Naive B cell (primary cell): ENCODE measurements at regions not wholly inside any gene's neighbourhood (a gene's known extent, or its start where the extent isn't known, plus 50 kb on each side); places are given as distances from the start of the nearest gene placed in this dataset.
"Not testable (repeated sequence)": the region's sequence is repeated elsewhere in the genome, so short reads cannot be mapped to it uniquely, and the experiment has no call there.

ENCODE experiments used
- ATAC-seq, 2 donors: fragments of 150-1000 bp; cut with Tn5 transposase; 2 replicates each; pipeline ENCODE4 v1.10.0; 2021; ENCODE audit warnings: low read depth in 2 of 2, mild to moderate bottlenecking in 2 of 2, moderate library complexity in 2 of 2
- DNase-seq: peaks from one replicate; pipeline ENCODE4 v3.0.0; 2022
- H3K27ac Mint-ChIP-seq, 6 donors: one replicate each; pipeline ENCODE4 v1.8.0; 2020 to 2022; ENCODE audit warnings: mild to moderate bottlenecking in 6 of 6, mixed read lengths in 6 of 6, moderate library complexity in 5 of 6, inconsistent platforms in 2 of 6
- H3K27me3 Mint-ChIP-seq, 3 donors: one replicate each; pipeline ENCODE4 v1.8.0; 2021 to 2022; ENCODE audit warnings: mixed read lengths in 3 of 3, mild to moderate bottlenecking in 1 of 3
- H3K36me3 Mint-ChIP-seq, 2 donors: one replicate each; pipeline ENCODE4 v1.8.0; 2020 to 2022; ENCODE audit warnings: mixed read lengths in 2 of 2, inconsistent platforms in 1 of 2, mild to moderate bottlenecking in 1 of 2
- H3K4me1 Mint-ChIP-seq, 3 donors: one replicate each; pipeline ENCODE4 v1.8.0; 2020 to 2022; ENCODE audit warnings: mixed read lengths in 3 of 3, inconsistent platforms in 1 of 3, mild to moderate bottlenecking in 1 of 3, moderate library complexity in 1 of 3
- H3K4me3 Mint-ChIP-seq, 8 donors: one replicate each; pipeline ENCODE4 v1.8.0; 2020 to 2022; ENCODE audit warnings: mild to moderate bottlenecking in 8 of 8, mixed read lengths in 8 of 8, moderate library complexity in 8 of 8, inconsistent platforms in 2 of 8
- H3K9me3 Mint-ChIP-seq, 7 donors: one replicate each; pipeline ENCODE4 v1.8.0; 2020 to 2022; ENCODE audit warnings: mixed read lengths in 7 of 7, mild to moderate bottlenecking in 5 of 7, inconsistent platforms in 2 of 7, moderate library complexity in 1 of 7

- DNase-seq: no peak
- Mint-ChIP-seq H3K27me3 (no peaks in the 10 kb centered on the region), H3K9me3 (peaks cover 0 to 3% (median 0%) of the 10 kb centered on the region in 7 donors), H3K27ac (no peak overlapping the region), H3K4me1 (no peaks in the 10 kb centered on the region), H3K36me3 (no peaks in the 10 kb centered on the region), H3K4me3 (no peak overlapping the region)
- no peak for ATAC-seq
These were observed 532.6 kb upstream of the CCDC54 start for GRCh38 chr3:106844638-106845037.

DNA sequence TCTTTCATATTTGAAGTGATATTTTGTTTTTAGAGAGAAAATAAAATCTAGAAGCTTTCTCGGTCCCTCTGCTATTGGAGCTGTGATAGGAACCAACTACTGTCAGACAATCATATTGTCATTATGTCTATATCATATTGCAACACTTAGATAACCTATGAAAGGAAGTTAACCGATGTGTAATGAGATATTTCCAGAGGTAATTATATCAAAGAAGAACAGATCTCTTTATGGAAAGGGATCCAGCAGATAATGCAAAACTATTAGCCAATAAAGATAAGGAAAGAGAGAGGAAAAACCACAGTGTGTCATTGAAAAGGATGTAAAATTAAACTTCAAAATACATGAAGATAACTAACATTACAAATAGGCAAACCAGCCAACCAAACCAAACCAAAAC is 529.1 kb upstream of the CCDC54 start:
- no peak overlapping the region for H3K4me3 Mint-ChIP-seq
- H3K4me1 Mint-ChIP-seq: no peaks in the 10 kb centered on the region
- no peak for DNase-seq
- H3K27ac Mint-ChIP-seq: no peak overlapping the region
- H3K27me3 Mint-ChIP-seq: no peaks in the 10 kb centered on the region
- no peaks in the 10 kb centered on the region for H3K36me3 Mint-ChIP-seq
- peaks cover 0 to 3% (median 0%) of the 10 kb centered on the region in 7 donors for H3K9me3 Mint-ChIP-seq
- ATAC-seq: no peak

DNA sequence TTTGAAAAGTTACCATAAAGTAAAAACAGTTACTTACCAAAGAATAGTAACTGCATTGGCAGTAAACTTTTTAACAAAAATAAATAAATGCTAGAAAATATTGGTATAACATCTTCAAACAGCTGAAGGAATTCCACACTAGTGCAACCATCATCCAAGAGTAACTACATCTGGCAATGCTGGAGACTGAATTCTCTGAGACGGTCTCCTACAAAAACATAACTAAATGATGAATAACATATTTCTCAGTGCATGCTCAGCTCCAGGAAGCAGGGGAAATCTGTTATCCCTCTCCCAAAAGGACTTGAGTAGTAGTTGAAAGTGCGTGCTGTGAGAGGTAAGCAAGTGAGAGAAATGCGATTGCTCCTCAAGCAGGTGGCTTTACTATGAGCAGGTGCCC is 526.8 kb upstream of the CCDC54 start:
- no peaks in the 10 kb centered on the region for H3K36me3 Mint-ChIP-seq
- H3K9me3 Mint-ChIP-seq: peaks cover 0 to 5% (median 0%) of the 10 kb centered on the region in 7 donors
- H3K4me3 Mint-ChIP-seq: no peak overlapping the region

GRCh38 chr3:106858321-106858720 is 518.9 kb upstream of the CCDC54 start:
- H3K9me3 Mint-ChIP-seq, ATAC-seq, H3K27ac Mint-ChIP-seq, DNase-seq, H3K27me3 Mint-ChIP-seq, H3K4me1 Mint-ChIP-seq, H3K36me3 Mint-ChIP-seq, H3K4me3 Mint-ChIP-seq: not testable (repeated sequence)

More for the DNA sequence above, 526.8 kb upstream of the CCDC54 start:
- H3K27ac Mint-ChIP-seq: no peak overlapping the region
- ATAC-seq (no peak), DNase-seq (no peak)
- H3K4me1 Mint-ChIP-seq: no peaks in the 10 kb centered on the region
- no peaks in the 10 kb centered on the region for H3K27me3 Mint-ChIP-seq

- no peak for ATAC-seq
- H3K27me3 Mint-ChIP-seq: no peaks in the 10 kb centered on the region
These were observed 517.1 kb upstream of the CCDC54 start for GRCh38 chr3:106860182-106860581.

DNA sequence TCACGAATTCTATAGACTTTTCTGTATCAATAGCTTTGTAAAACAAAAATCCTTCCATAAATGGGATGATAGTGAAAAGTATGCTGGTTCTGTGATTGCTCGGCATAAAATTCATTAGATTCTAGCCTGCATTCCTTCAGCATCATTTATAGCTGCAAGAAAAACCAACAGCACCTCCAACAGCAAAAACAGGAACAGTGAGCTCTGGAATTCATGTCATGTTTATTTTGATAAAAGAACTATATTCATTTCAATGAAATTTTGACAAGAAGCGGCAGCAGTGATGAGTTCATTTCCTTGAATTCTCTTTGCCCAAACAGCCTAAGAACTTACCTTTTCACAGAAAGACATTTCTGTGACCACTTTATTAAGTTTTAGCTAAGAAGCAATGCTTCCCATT is 515.2 kb upstream of the CCDC54 start:
- no peaks in the 10 kb centered on the region for H3K36me3 Mint-ChIP-seq
- no peaks in the 10 kb centered on the region for H3K27me3 Mint-ChIP-seq
- H3K4me1 Mint-ChIP-seq: no peaks in the 10 kb centered on the region
- DNase-seq (no peak), ATAC-seq (no peak)
- H3K9me3 Mint-ChIP-seq: peaks cover 3 to 10% (median 4%) of the 10 kb centered on the region in 7 donors
- H3K4me3 Mint-ChIP-seq: no peak overlapping the region
- H3K27ac Mint-ChIP-seq: no peak overlapping the region

More at GRCh38 chr3:106860182-106860581, 517.1 kb upstream of the CCDC54 start:
- no peaks in the 10 kb centered on the region for H3K36me3 Mint-ChIP-seq
- no peak for DNase-seq
- no peaks in the 10 kb centered on the region for H3K4me1 Mint-ChIP-seq
- H3K27ac Mint-ChIP-seq: no peak overlapping the region
- H3K4me3 Mint-ChIP-seq: no peak overlapping the region
- peaks cover 0 to 6% (median 4%) of the 10 kb centered on the region in 7 donors for H3K9me3 Mint-ChIP-seq

DNA sequence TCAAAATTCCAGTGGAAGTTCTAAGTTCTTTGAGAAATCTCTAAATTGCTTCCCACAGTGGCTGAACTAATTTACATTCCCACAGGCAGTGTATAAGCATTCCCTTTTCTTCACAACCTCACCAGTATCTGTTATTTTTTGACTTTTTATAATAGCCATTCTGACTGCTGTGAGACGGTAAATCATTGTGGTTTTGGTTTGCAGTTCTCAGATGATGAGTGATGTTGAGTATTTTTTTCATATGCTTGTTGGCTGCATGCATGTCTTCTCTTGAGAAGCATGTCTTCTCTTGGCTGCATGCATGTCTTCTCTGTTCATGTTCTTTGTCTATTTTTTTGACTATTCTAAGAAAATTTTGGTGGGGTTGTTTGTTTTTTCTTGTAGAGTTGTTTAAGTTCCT is 499.6 kb upstream of the CCDC54 start:
- no peak for ATAC-seq
- no peak for DNase-seq
- no peaks in the 10 kb centered on the region for H3K36me3 Mint-ChIP-seq
- H3K4me3 Mint-ChIP-seq: no peak overlapping the region
- peak overlapping the region in 1 of 6 donors; percentile 42 for H3K27ac Mint-ChIP-seq
- H3K4me1 Mint-ChIP-seq: no peaks in the 10 kb centered on the region
- no peaks in the 10 kb centered on the region for H3K27me3 Mint-ChIP-seq
- H3K9me3 Mint-ChIP-seq: peaks cover 0 to 12% (median 2%) of the 10 kb centered on the region in 7 donors

GRCh38 chr3:106880206-106880605 is 497.0 kb upstream of the CCDC54 start:
- Mint-ChIP-seq H3K36me3 (no peaks in the 10 kb centered on the region), H3K9me3 (peaks cover 0 to 8% (median 3%) of the 10 kb centered on the region in 7 donors), H3K27ac (no peak overlapping the region), H3K4me3 (no peak overlapping the region), H3K27me3 (no peaks in the 10 kb centered on the region), H3K4me1 (no peaks in the 10 kb centered on the region)
- ATAC-seq (no peak), DNase-seq (no peak)

DNA sequence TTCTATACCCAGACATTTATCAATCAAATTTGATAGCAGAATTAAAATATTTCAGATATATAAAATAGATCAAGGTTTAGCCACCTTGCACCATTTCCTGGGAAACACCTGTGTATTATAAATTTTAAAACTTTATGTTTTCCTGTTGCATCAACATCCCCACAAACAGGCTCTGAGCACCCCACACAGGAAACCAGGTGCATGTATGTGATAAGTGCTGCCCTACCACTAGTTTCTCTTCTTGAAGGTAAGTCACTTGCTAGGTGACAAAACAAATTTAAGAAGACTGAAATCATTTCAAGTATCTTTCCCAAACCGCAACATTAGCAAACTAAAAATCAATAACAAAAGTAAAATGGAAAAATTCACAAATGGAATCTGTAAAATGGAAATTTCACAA is 496.1 kb upstream of the CCDC54 start:
- Mint-ChIP-seq H3K27me3 (no peaks in the 10 kb centered on the region), H3K4me3 (no peak overlapping the region), H3K27ac (no peak overlapping the region), H3K36me3 (no peaks in the 10 kb centered on the region), H3K4me1 (no peaks in the 10 kb centered on the region), H3K9me3 (peaks cover 0 to 16% (median 7%) of the 10 kb centered on the region in 7 donors)
- ATAC-seq (no peak), DNase-seq (no peak)

DNA sequence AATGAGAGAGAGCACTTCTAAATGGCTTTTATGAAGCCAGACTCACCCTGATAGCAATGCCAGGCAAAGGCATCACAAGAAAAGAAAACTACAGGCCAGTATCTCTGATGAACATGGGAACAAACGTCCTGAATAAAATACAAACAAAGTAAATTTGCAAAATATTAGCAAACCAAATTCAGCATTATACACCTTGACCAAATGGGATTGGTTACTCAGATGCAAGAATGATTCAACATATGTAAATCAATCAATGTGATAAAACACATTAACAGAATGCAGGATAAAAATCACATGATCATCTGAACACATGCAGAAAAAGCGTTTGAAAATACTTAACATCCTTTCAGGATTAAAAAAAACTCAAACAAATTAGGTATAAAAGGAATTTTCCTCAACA is 494.9 kb upstream of the CCDC54 start:
- no peak overlapping the region for H3K4me3 Mint-ChIP-seq
- ATAC-seq: no peak
- H3K9me3 Mint-ChIP-seq: peaks cover 5 to 16% (median 7%) of the 10 kb centered on the region in 7 donors
- no peaks in the 10 kb centered on the region for H3K36me3 Mint-ChIP-seq
- H3K27me3 Mint-ChIP-seq: no peaks in the 10 kb centered on the region
- DNase-seq: no peak
- no peaks in the 10 kb centered on the region for H3K4me1 Mint-ChIP-seq
- no peak overlapping the region for H3K27ac Mint-ChIP-seq

- no peaks in the 10 kb centered on the region for H3K27me3 Mint-ChIP-seq
- no peak overlapping the region for H3K4me3 Mint-ChIP-seq
- H3K36me3 Mint-ChIP-seq: no peaks in the 10 kb centered on the region
- no peak for DNase-seq
- no peak for ATAC-seq
- H3K4me1 Mint-ChIP-seq: no peaks in the 10 kb centered on the region
- H3K27ac Mint-ChIP-seq: no peak overlapping the region
- peaks cover 0 to 11% (median 6%) of the 10 kb centered on the region in 7 donors for H3K9me3 Mint-ChIP-seq
These were observed 471.2 kb upstream of the CCDC54 start for GRCh38 chr3:106906074-106906473.

DNA sequence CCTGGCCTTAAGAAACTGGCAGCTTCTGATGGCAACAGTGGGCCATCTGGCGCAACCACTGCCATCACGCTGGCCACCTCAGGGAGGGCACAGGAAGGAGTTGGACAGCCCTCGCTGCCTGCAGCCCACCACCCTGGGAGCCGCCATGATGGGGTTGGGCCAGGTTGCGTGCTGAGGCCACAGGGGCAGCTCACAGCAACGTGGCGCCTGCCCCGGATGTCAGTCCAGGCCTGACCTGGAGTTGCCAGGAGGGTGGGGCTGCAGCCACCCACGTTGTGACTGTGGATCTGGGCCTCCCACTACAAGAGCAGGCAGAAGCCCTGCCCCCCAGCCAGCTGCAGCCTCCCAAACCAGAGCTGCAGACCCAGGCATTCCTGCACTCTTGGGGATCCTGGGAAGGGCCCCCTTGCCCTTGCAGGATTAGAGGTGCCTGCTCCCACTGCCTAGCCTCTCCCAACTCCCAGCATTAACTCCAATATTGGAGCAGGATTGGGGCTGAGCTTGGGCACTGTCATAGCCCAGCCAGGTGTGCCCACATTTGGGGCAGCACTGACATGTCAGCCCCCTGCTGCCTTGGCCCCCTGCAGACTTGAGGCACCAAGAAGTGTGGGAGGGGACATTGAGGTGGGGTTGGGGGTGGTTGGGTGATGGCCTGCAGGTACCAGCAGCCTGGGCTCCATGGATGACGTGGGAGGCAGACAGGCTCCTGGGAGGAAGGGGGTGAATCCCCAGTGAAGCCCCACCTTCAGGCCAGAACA is 468.9 kb upstream of the CCDC54 start:
- Mint-ChIP-seq H3K4me1 (no peaks in the 10 kb centered on the region), H3K36me3 (no peaks in the 10 kb centered on the region), H3K9me3 (peaks cover 0 to 11% (median 6%) of the 10 kb centered on the region in 7 donors), H3K27ac (no peak overlapping the region), H3K27me3 (no peaks in the 10 kb centered on the region), H3K4me3 (no peak overlapping the region)
- DNase-seq (no peak), ATAC-seq (no peak)

DNA sequence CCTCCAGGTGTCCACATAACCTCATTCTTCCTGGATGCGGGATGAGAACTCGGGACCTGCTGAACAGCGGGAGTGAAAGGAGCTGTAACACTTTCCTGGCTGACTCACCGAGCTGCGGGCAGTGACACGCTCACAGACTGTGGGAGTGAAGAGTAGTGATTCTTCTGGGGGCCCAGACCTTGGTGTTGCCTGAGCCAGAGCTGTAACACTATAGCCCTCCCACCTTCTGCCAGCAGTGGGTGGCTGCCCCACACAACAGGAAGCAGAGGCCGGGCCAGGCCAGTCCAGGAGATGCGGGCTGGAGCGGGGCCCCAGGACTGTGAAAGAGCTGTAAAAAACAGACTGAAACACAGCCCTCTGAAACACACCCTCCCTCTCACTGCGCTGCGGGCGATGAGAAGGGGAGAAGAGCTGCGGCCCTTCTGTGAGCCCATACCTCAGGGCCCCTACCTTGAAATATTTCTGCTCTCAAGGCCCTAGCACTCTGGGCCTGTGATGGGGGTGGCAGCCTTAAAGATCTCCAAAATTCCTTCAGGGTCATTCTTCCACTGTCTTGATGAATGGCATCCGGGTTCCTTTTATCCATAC is 464.0 kb upstream of the CCDC54 start:
- H3K9me3 Mint-ChIP-seq: peaks cover 0 to 11% (median 6%) of the 10 kb centered on the region in 7 donors
- no peaks in the 10 kb centered on the region for H3K36me3 Mint-ChIP-seq
- no peak overlapping the region for H3K4me3 Mint-ChIP-seq
- ATAC-seq: no peak
- H3K27me3 Mint-ChIP-seq: peaks cover 0 to 10% (median 10%) of the 10 kb centered on the region in 3 donors
- peak overlapping the region in 1 of 6 donors; percentile 56 for H3K27ac Mint-ChIP-seq
- no peaks in the 10 kb centered on the region for H3K4me1 Mint-ChIP-seq
- DNase-seq: no peak

GRCh38 chr3:106913966-106914365 is 463.3 kb upstream of the CCDC54 start:
- ATAC-seq (no peak), DNase-seq (no peak)
- H3K36me3 Mint-ChIP-seq: no peaks in the 10 kb centered on the region
- H3K9me3 Mint-ChIP-seq: peaks cover 0 to 11% (median 5%) of the 10 kb centered on the region in 7 donors
- peaks cover 0 to 10% (median 10%) of the 10 kb centered on the region in 3 donors for H3K27me3 Mint-ChIP-seq
- no peaks in the 10 kb centered on the region for H3K4me1 Mint-ChIP-seq
- H3K27ac Mint-ChIP-seq: no peak overlapping the region
- H3K4me3 Mint-ChIP-seq: no peak overlapping the region
